Adipocyte (in vitro differentiated cells): ENCODE measurements at regions not wholly inside any gene's neighbourhood (a gene's known extent, or its start where the extent isn't known, plus 50 kb on each side); places are given as distances from the start of the nearest gene placed in this dataset.
A peak's percentile ranks its signal among the peaks of the same experiment; 100 is the strongest.

Source experiments
- DNase-seq: peaks from one replicate; pipeline ENCODE4 v3.0.0-alpha.2; 2015; ENCODE audit warnings: low read depth
- H3K27me3 ChIP-seq: replicated peaks from 2 replicates; pipeline ENCODE4 v1.7.0; 2013; ENCODE audit warnings: mild to moderate bottlenecking, low read length, moderate library complexity; ENCODE audit not compliant: control insufficient read depth, insufficient read depth
- H3K36me3 ChIP-seq: 2 replicates; pipeline ENCODE4 v1.7.0; 2013; ENCODE audit warnings: low read length, mild to moderate bottlenecking, moderate library complexity; ENCODE audit not compliant: control insufficient read depth, insufficient read depth, severe bottlenecking
- H3K4me1 ChIP-seq: 2 replicates; pipeline ENCODE4 v1.7.0; 2013; ENCODE audit warnings: mild to moderate bottlenecking, low read length, moderate library complexity; ENCODE audit not compliant: control insufficient read depth, insufficient read depth
- H3K4me3 ChIP-seq: 2 replicates; pipeline ENCODE4 v1.7.0; 2013; ENCODE audit warnings: mild to moderate bottlenecking, low read length, moderate library complexity
- H3K9ac ChIP-seq: 2 replicates; pipeline ENCODE4 v1.7.0; 2013; ENCODE audit warnings: mild to moderate bottlenecking, low read length, moderate library complexity
- H3K9me3 ChIP-seq: 2 replicates; pipeline ENCODE4 v1.7.0; 2013; ENCODE audit warnings: mild to moderate bottlenecking, low read length, moderate library complexity; ENCODE audit not compliant: control insufficient read depth

DNA sequence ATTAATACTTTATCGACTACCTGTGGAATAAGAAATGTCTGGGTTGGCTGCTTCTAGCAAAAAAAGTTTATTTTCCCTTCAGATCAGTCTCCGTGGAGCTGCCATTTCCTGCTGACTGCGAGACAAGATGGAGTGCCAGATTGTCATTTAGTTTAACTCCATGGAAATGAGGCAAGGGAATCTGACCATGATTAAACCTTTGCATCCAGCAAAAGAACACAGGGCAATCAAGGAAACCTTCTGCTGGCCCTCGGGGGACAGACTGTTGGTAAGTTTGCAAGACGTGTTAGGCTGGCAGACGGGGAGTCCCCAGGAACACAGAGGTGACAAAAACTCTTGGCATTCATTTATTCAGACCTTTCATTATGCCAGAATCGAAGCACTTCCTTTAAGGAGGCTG is 52.2 kb upstream of the SPACA1 start:
- no peaks in the 10 kb centered on the region for H3K36me3 ChIP-seq
- H3K4me3 ChIP-seq, result no peak overlapping the region
- H3K9ac ChIP-seq, result no peak overlapping the region
- H3K9me3 ChIP-seq, result peaks cover 4% of the 10 kb centered on the region
- peaks cover 3% of the 10 kb centered on the region for H3K4me1 ChIP-seq
- no peaks in the 10 kb centered on the region for H3K27me3 ChIP-seq
- no peak for DNase-seq

DNA sequence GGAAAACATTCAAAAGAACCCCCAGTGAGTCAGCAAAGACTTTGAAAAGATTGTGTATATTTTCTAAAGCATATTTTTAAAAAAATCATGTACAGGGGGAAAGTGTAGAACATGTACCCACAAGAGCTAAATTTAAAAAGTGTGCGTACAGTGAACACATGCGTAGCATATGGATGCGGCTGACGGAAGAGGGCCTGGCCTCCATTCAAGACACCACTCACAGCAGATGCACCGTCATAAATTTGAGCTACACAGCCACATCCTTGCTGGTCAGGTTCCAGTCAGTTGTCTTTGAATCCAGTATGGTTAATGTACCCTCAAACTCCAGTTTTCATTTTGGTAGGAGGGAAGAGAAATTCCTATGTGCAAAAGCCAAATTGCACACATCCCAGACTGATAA is 54.3 kb upstream of the SPACA1 start:
- Histone ChIP-seq H3K36me3 (no peaks in the 10 kb centered on the region), H3K4me1 (peaks cover 6% of the 10 kb centered on the region), H3K9ac (no peak overlapping the region), H3K27me3 (no peaks in the 10 kb centered on the region), H3K9me3 (peaks cover 4% of the 10 kb centered on the region), H3K4me3 (no peak overlapping the region)
- DNase-seq, result no peak

DNA sequence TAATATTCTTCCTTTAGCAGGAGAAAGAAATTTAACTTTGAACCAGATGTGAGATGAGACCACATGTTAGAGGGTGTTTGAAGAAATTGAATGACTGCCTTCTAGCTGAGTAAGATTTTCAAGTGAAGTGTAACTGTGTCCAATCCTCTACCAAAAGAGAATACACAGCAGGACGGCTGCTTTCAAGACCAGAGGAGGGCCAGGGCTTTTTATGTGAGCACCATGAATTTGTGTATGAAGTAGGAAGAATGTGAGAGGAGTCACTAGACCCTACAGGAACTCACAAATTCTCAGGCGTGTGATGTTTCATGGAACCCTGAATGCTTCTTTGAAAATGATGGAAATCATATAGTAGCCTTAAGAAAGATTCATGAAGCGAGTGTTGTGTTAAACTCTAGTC is 56.8 kb upstream of the SPACA1 start:
- Histone ChIP-seq H3K36me3 (no peaks in the 10 kb centered on the region), H3K9ac (no peak overlapping the region), H3K9me3 (peaks cover 7% of the 10 kb centered on the region), H3K4me1 (peaks cover 6% of the 10 kb centered on the region), H3K4me3 (no peak overlapping the region), H3K27me3 (no peaks in the 10 kb centered on the region)
- no peak for DNase-seq

DNA sequence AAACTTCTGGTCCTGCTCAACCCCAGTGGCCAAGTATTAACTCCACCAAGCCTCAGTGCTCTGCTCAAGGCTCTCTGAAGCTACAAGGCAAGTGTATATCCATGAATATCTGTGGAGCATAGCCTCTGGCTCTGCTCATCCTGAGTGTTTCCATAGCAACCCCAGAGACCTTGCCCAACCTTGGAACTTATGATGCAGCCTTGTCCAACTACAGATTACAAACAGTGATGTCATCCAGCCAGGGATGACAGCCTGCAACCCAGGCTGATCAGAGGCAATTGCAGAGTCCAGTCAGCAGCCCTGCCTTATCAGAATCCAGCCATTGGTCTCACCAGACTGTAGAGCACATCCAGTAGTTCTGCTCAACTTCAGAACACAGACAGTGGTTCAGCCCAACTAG is 65.5 kb upstream of the SPACA1 start:
- no peak for DNase-seq
- Histone ChIP-seq H3K27me3 (peaks cover 4% of the 10 kb centered on the region), H3K9me3 (peaks cover 2% of the 10 kb centered on the region), H3K4me3 (no peak overlapping the region), H3K36me3 (no peaks in the 10 kb centered on the region), H3K9ac (no peak overlapping the region), H3K4me1 (no peaks in the 10 kb centered on the region)

DNA sequence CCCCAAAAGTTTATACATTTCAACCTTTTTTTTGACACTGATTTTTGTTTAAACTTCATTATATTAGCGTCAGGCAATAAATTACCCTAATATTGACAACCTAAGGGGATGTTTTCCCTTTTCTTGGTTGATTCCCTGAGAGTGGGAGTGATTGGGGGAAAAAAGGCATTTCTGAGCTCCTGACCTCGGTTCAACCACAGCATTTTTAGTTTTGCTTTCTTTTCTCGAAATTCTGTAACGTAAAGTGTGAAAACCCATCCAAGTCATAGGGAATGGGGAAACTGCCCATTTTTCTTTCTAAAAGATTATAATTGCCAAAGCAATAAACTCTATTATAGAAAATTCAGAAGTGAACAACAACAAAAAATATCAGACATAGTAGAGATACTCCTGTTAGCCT is 67.9 kb upstream of the SPACA1 start:
- Histone ChIP-seq H3K9me3 (peaks cover 2% of the 10 kb centered on the region), H3K4me3 (no peak overlapping the region), H3K4me1 (no peaks in the 10 kb centered on the region), H3K27me3 (peaks cover 7% of the 10 kb centered on the region), H3K9ac (no peak overlapping the region), H3K36me3 (no peaks in the 10 kb centered on the region)
- DNase-seq, result no peak

DNA sequence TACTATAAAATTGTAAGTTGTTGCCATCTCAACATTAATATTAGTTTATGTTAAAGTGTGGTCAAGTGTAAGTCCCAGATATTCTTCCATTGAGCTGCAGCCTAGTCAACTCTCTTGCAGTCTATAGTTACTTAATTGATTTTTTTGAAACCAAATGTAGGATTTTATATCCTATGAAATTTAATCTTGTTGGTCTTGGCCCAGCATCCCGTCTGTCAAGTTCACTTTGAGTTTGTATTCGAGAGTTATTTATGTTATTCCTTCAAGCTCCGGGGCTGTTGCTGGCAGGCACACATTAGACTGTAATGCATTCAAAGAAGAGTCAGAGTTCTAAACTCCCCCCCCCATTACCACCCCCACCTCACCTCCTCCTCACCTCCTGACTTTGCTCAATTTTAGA is 71.0 kb upstream of the SPACA1 start:
- Histone ChIP-seq H3K4me1 (peaks cover 4% of the 10 kb centered on the region), H3K4me3 (no peak overlapping the region), H3K9ac (no peak overlapping the region), H3K36me3 (no peaks in the 10 kb centered on the region), H3K27me3 (peaks cover 10% of the 10 kb centered on the region), H3K9me3 (peaks cover 4% of the 10 kb centered on the region)
- DNase-seq, result no peak

DNA sequence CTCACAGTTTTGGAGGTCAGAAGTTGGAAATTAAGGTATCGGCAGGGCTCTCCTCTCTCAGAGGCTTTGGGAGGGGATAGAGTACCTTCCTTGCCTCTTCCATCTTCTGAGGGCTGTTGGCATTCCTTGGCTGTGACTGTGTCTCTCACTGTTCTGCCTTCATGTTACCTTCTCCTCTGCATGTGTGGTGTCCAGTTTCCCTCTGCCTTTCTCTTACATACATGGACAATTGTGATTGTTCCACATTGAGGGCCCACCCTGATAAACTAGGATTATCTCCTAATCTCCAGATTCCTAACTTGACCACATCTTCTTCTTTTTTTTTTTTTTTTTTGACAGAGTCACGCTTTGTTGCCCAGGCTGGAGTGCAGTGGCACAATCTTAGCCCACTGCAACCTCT is 72.1 kb upstream of the SPACA1 start:
- DNase-seq, result no peak

DNA sequence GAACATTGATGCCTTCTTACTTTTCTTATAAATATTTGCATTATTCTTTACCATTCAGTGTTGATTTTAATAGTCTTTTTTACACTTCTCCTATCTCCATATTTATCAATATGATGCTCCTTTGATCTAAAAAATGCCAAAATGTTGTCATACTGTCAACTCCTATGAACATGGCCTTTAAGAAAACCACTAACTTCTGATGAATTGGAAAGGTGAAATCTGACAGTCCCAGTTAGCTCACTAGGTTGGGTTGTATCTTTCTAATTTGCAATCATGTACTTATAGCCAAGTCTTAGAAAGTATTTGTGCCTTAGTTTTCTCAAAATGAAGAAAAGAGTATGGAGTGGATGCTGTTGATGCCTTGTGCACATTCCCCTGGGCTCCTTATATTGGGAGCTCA is 75.4 kb upstream of the SPACA1 start:
- no peak for DNase-seq
- peaks cover 41% of the 10 kb centered on the region for H3K27me3 ChIP-seq

More for the DNA sequence above, 72.1 kb upstream of the SPACA1 start:
- peaks cover 14% of the 10 kb centered on the region for H3K27me3 ChIP-seq
- H3K9me3 ChIP-seq, result peaks cover 4% of the 10 kb centered on the region
- peaks cover 4% of the 10 kb centered on the region for H3K4me1 ChIP-seq
- H3K36me3 ChIP-seq, result no peaks in the 10 kb centered on the region
- no peak overlapping the region for H3K9ac ChIP-seq
- no peak overlapping the region for H3K4me3 ChIP-seq

DNA sequence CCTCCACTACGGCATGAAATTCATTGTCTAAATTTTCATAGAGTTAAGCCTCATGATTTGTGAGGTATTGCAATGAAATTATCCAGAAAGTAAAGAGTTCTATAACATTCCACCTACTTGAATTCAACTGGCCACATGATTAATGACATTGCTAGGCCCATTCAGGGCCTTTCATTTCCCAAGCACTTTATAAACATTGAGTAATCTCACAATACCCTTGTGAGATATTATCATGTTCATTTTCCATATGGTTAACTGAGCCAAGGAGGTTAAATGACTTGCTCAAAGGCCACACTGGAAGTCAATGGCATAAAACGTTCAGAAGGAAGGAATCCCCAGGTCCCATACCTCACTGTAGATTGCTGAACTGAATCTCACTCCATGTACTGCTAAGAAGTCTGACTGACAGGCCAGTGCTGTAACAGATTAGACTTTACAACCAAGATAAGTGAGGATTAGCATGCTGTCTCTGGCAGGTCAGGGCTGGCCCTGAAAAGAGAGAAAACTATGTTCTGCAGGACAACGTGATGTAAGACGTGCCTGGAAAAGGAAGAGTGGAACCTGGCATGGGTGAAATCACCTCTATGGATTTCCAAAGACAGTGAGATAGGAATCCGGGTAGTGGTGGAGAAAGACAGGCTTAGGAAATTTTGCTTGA is 75.9 kb upstream of the SPACA1 start:
- peaks cover 4% of the 10 kb centered on the region for H3K4me1 ChIP-seq
- H3K9me3 ChIP-seq, result peaks cover 4% of the 10 kb centered on the region
- no peaks in the 10 kb centered on the region for H3K36me3 ChIP-seq
- peaks cover 47% of the 10 kb centered on the region for H3K27me3 ChIP-seq
- no peak overlapping the region for H3K9ac ChIP-seq
- no peak overlapping the region for H3K4me3 ChIP-seq
- no peak for DNase-seq

More for the DNA sequence above, 75.4 kb upstream of the SPACA1 start:
- H3K9me3 ChIP-seq, result peaks cover 4% of the 10 kb centered on the region
- H3K4me3 ChIP-seq, result no peak overlapping the region
- no peak overlapping the region for H3K9ac ChIP-seq
- H3K36me3 ChIP-seq, result no peaks in the 10 kb centered on the region
- H3K4me1 ChIP-seq, result peaks cover 4% of the 10 kb centered on the region

DNA sequence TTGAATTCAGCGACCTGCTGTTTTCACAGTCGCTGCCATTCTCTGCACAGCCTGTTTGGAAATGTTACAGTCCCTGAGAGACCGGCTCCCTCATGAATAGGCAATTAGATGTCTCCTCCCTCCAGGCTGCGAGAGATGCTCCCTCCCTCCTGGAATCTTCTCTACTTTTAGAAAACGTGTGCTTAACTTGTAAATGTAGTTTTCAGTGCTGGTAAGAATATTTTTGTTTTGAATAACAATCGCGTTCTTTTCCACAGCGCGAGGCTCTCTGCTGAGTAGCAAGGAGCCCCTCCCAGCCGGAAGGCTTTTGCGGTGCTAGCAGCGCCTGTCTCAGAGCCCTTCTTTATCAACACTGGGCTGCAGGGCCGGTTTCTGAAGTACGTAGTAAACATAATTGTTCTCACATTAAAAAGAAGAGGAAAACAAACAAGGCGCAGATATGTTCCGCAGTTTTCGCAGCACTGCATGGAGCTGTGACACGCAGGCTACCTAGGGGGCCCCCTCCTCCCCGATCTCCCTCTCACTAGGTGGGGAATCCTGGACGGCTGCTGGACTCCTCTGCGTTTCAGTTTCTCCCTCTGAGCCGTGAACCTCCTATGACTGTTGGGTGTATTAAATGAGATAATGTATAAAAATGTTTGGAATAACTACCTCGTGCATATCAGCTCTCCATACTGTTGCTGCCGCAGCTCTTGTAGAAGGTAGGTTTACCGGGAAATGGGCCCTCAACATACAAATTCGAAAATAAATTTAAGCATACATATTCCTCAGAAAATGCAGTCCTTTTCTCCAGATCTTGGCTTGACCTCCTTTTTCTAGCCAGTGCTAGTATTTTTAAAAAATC is 79.0 kb upstream of the SPACA1 start:
- Histone ChIP-seq H3K36me3 (no peaks in the 10 kb centered on the region), H3K27me3 (peaks cover 52% of the 10 kb centered on the region), H3K9ac (peak overlapping the region; percentile 15), H3K4me1 (peaks cover 4% of the 10 kb centered on the region), H3K9me3 (peaks cover 4% of the 10 kb centered on the region), H3K4me3 (peak overlapping the region; percentile 72)
- peak; percentile 30 for DNase-seq

DNA sequence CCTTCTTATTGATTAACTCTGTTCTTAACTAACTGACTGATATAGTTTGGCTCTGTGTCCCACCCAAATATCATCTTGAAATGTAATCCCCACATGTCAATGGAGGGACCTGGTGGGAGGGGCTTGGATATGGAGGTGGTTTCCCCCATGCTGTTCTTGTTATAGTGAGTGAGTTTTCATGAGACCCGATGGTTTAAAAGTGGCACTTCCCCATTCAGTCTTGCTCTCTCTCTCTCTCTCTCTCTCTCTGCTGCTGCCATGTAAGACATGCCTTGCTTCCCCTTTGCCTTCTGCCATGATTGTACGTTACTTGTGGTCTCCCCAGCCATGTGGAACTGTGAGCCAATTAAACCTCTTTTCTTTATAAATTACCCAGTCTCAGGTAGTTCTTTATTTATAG is 81.8 kb upstream of the SPACA1 start:
- H3K9me3 ChIP-seq, result no peaks in the 10 kb centered on the region
- H3K9ac ChIP-seq, result no peak overlapping the region
- no peak overlapping the region for H3K4me3 ChIP-seq
- H3K27me3 ChIP-seq, result peaks cover 50% of the 10 kb centered on the region
- no peaks in the 10 kb centered on the region for H3K36me3 ChIP-seq
- no peaks in the 10 kb centered on the region for H3K4me1 ChIP-seq
- DNase-seq, result no peak
